PC-9 (cell line): ENCODE measurements at regions not wholly inside any gene's neighbourhood (a gene's known extent, or its start where the extent isn't known, plus 50 kb on each side); places are given as distances from the start of the nearest gene placed in this dataset.

Experiments
- BruUV-seq: library from RNA; stranded (reverse); fragments of 400-500 nt; replicated peaks from 2 replicates; lab custom pipeline; 2021; lab: Mats Ljungman, UMichigan
- CTCF ChIA-PET: fragments of 300-600 bp; sonication (Branson Sonifier 250); formaldehyde crosslinking; loops from one replicate; lab custom pipeline; 2022; ENCODE audit warnings: antibody characterized with exemption; lab: Charles Lee
- POLR2A ChIA-PET: fragments of 300-600 bp; sonication (Branson Sonifier 250); formaldehyde crosslinking; loops from one replicate; lab custom pipeline; 2022; ENCODE audit warnings: antibody characterized with exemption; ENCODE audit not compliant: unreplicated experiment; lab: Charles Lee
- DNase-seq, 2 experiments: peaks; one replicate each; pipeline versions ENCODE4 v3.0.0 to v3.0.0-alpha.2; 2015 to 2022; ENCODE audit warnings: mixed read lengths in 1 of 2
- H2AFZ ChIP-seq: fragments of 200-600 bp; sonication (generic); 2 replicates; pipeline ENCODE4 v1.8.1; 2017; ENCODE audit warnings: antibody characterized with exemption
- H3F3A ChIP-seq: fragments of 200-600 bp; sonication (generic); 2 replicates; pipeline ENCODE4 v1.8.1; 2017; ENCODE audit warnings: antibody characterized with exemption, mild to moderate bottlenecking, low read depth; ENCODE audit not compliant: insufficient read depth
- H3K27ac ChIP-seq: fragments of 200-600 bp; sonication (generic); 2 replicates; pipeline ENCODE4 v1.6.1; 2016; ENCODE audit warnings: mixed run types
- H3K27me3 ChIP-seq: fragments of 200-600 bp; sonication (generic); 2 replicates; pipeline ENCODE4 v1.6.1; 2016; ENCODE audit warnings: low read depth, mixed run types; ENCODE audit not compliant: insufficient read depth
- H3K36me3 ChIP-seq: fragments of 200-600 bp; sonication (generic); 2 replicates; pipeline ENCODE4 v1.6.1; 2016; ENCODE audit warnings: low read depth, mixed run types
- H3K4me1 ChIP-seq: fragments of 200-600 bp; sonication (generic); replicated peaks from 2 replicates; pipeline ENCODE4 v1.6.1; 2016; ENCODE audit warnings: mixed run types; ENCODE audit not compliant: insufficient read depth
- H3K4me2 ChIP-seq: fragments of 200-600 bp; sonication (generic); 2 replicates; pipeline ENCODE4 v1.6.1; 2017; ENCODE audit warnings: mixed run types
- H3K4me3 ChIP-seq: fragments of 200-600 bp; sonication (generic); 2 replicates; pipeline ENCODE4 v1.6.1; 2016; ENCODE audit warnings: mixed run types
- H3K79me2 ChIP-seq: fragments of 200-600 bp; sonication (generic); 2 replicates; pipeline ENCODE4 v1.6.1; 2017; ENCODE audit warnings: low read depth, mixed run types
- H3K9me2 ChIP-seq: fragments of 200-600 bp; sonication (generic); 2 replicates; pipeline ENCODE4 v1.8.1; 2017; ENCODE audit warnings: mild to moderate bottlenecking; ENCODE audit not compliant: insufficient read depth
- H3K9me3 ChIP-seq: fragments of 200-600 bp; sonication (generic); 2 replicates; pipeline ENCODE4 v1.8.1; 2016; ENCODE audit warnings: low read depth; ENCODE audit not compliant: insufficient read depth
- H4K20me1 ChIP-seq: fragments of 200-600 bp; sonication (generic); 2 replicates; pipeline ENCODE4 v1.8.1; 2017; ENCODE audit not compliant: insufficient read depth
- EZH2 ChIP-seq: fragments of 200-600 bp; sonication (generic); IDR thresholded peaks from 2 replicates; pipeline ENCODE4 v1.8.0; 2017; ENCODE audit warnings: antibody characterized with exemption, low read depth
- intact Hi-C: fragments of 100-400 bp; cut with micrococcal nuclease; formaldehyde crosslinking; loops from one replicate; pipeline ENCODE4 v1.10.0; 2022; ENCODE audit not compliant: unreplicated experiment
- TF ChIP-seq, protein P1 (sequence below): fragments of 200-600 bp; sonication (generic); conservative IDR thresholded peaks from 2 replicates; pipeline ENCODE4 v1.6.1; 2017; ENCODE audit warnings: mixed run types, antibody characterized with exemption, mild to moderate bottlenecking, moderate library complexity

- Histone ChIP-seq H3K79me2 (no peaks in the 10 kb centered on the region), H3K9me2 (no peaks in the 10 kb centered on the region), H4K20me1 (no peaks in the 10 kb centered on the region), H3K4me1 (no peaks in the 10 kb centered on the region), H3K27me3 (no peaks in the 10 kb centered on the region), H2AFZ (no peak overlapping the region), H3K27ac (no peak overlapping the region), H3F3A (no peaks in the 10 kb centered on the region), H3K4me3 (no peak overlapping the region), H3K36me3 (no peaks in the 10 kb centered on the region), H3K4me2 (no peak overlapping the region), H3K9me3 (no peaks in the 10 kb centered on the region)
- ChIA-PET CTCF (no interaction called here), POLR2A (no interaction called here)
- no peak for DNase-seq
- TF ChIP-seq EZH2, result no peak
- TF ChIP-seq, protein P1, sequence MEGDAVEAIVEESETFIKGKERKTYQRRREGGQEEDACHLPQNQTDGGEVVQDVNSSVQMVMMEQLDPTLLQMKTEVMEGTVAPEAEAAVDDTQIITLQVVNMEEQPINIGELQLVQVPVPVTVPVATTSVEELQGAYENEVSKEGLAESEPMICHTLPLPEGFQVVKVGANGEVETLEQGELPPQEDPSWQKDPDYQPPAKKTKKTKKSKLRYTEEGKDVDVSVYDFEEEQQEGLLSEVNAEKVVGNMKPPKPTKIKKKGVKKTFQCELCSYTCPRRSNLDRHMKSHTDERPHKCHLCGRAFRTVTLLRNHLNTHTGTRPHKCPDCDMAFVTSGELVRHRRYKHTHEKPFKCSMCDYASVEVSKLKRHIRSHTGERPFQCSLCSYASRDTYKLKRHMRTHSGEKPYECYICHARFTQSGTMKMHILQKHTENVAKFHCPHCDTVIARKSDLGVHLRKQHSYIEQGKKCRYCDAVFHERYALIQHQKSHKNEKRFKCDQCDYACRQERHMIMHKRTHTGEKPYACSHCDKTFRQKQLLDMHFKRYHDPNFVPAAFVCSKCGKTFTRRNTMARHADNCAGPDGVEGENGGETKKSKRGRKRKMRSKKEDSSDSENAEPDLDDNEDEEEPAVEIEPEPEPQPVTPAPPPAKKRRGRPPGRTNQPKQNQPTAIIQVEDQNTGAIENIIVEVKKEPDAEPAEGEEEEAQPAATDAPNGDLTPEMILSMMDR, result no peak
- intact Hi-C loops, result no loop called here
- BruUV-seq, result no TSS peak
These were observed 414.5 kb downstream of the HTR7 start for GRCh38 chr10:90443342-90443741.

- H3K36me3 ChIP-seq, result no peaks in the 10 kb centered on the region
- no peak overlapping the region for H3K4me3 ChIP-seq
- no peaks in the 10 kb centered on the region for H3K4me1 ChIP-seq
- H3K27me3 ChIP-seq, result no peaks in the 10 kb centered on the region
- no peak overlapping the region for H3K4me2 ChIP-seq
- TF ChIP-seq, protein P1, result no peak
- no peak for TF ChIP-seq EZH2
- H3K9me3 ChIP-seq, result no peaks in the 10 kb centered on the region
- no peaks in the 10 kb centered on the region for H4K20me1 ChIP-seq
- H3K79me2 ChIP-seq, result no peaks in the 10 kb centered on the region
- intact Hi-C loops, result no loop called here
- no peaks in the 10 kb centered on the region for H3F3A ChIP-seq
- no peak for DNase-seq
- H2AFZ ChIP-seq, result no peak overlapping the region
- H3K27ac ChIP-seq, result no peak overlapping the region
- POLR2A ChIA-PET, result no interaction called here
- CTCF ChIA-PET, result no interaction called here
- BruUV-seq, result no TSS peak
- H3K9me2 ChIP-seq, result no peaks in the 10 kb centered on the region
These were observed 410.0 kb downstream of the HTR7 start for GRCh38 chr10:90447831-90448230.

DNA sequence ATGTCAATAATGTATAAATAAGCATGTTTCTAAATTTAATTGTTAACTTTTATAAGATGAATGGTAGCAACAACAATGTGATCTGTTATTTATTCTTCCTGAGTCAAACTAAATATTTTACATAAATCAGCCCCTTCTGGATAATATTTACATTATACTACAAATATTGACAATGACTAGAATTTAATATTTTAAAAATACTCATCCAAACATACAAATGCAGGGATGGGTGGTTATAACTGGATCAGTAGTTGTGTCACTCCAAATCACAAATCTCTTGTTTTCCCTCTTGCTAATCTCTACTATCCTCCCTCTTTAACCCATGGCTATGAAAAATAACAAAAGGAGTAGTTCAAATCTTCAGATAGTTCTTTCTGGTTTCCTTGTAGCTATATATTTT is 407.0 kb downstream of the HTR7 start:
- H2AFZ ChIP-seq, result no peak overlapping the region
- intact Hi-C loops, result no loop called here
- DNase-seq, result no peak

More for the DNA sequence above, 407.0 kb downstream of the HTR7 start:
- no peaks in the 10 kb centered on the region for H3K79me2 ChIP-seq
- ChIA-PET CTCF (no interaction called here), POLR2A (no interaction called here)
- H3F3A ChIP-seq, result no peaks in the 10 kb centered on the region
- no peaks in the 10 kb centered on the region for H3K9me2 ChIP-seq
- no peaks in the 10 kb centered on the region for H3K27me3 ChIP-seq
- no peaks in the 10 kb centered on the region for H3K36me3 ChIP-seq
- no peak for TF ChIP-seq EZH2
- TF ChIP-seq, protein P1, result no peak
- no peaks in the 10 kb centered on the region for H4K20me1 ChIP-seq
- no peak overlapping the region for H3K4me3 ChIP-seq
- H3K4me1 ChIP-seq, result no peaks in the 10 kb centered on the region
- no peak overlapping the region for H3K4me2 ChIP-seq
- BruUV-seq, result no TSS peak
- H3K27ac ChIP-seq, result no peak overlapping the region
- H3K9me3 ChIP-seq, result no peaks in the 10 kb centered on the region
